ENCODE measurements at regions not wholly inside any gene's neighbourhood (a gene's known extent, or its start where the extent isn't known, plus 50 kb on each side); places are given as distances from the start of the nearest gene placed in this dataset.

GRCh38 chr18:73615506-73615905, 532.1 kb downstream of the FBXO15 start:
- TF ChIP-seq CTCF (IDR thresholded peaks at IDR 0.05) (no peak), ZFX (IDR thresholded peaks at IDR 0.05; ENCODE audit: borderline replicate concordance) (no peak)

All from 22Rv1 (cell line).